ENCODE measurements at regions not wholly inside any gene's neighbourhood (a gene's known extent, or its start where the extent isn't known, plus 50 kb on each side); places are given as distances from the start of the nearest gene placed in this dataset.

DNA sequence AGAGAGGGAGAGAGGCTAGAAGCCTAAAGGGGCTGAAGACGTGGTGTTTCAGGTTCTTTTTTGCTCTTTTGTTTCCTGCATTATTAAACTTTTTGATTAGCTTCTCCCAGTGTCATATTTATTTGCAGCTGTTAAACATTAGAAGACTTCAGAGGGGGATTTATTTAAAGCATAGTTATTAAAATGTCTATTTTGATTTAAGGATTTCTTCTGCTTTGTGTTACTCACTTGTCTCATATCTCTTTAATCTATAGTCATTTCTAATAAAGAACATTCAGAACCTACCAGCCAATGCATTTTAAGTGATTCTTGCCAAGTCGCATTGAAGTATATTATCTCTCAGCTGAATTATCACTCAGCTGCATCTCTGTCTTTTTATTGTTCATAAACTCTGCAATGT lies 152.0 kb upstream of the DYRK2 start:
- no peak for DNase-seq (ENCODE audit: low spot score)

DNA sequence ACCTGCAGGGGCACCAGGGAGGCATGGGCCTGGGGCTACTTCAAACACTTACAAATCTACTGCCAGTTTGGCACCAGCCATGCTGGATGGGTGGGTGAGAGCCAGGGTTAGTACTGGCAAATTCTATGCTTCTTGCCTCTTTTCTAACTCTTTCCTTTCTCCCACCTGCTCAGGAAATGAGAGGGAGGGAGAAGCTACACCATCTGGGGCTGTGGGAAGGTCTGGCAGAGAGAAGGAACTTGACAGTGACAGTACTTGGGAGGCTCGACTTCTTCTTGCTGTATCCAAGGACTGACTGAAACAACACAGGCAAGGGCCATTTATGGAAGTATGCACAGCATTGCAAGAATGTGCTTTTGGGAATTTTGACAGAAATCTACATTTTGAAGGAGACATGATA lies 149.6 kb upstream of the DYRK2 start:
- DNase-seq (ENCODE audit: low spot score) = no peak

DNA sequence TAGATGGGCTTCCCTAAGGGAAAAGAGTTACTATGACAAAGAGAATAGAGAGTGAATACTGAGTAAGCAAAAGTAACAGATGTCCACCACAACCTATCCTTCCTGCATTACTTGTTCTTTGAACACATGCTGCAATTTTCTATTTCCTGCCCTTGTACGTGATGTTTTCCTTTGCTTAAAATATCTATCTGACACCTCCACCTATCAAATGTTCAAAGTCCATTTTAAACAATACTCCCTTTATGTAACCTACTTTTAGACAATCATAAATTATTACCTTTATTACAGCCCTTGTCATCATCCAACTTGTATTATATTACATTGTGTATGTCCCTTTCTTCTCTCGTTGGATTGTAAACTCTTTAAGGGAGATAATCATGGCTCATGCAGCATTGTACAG lies 147.2 kb upstream of the DYRK2 start:
- no peak for DNase-seq (ENCODE audit: low spot score)

DNA sequence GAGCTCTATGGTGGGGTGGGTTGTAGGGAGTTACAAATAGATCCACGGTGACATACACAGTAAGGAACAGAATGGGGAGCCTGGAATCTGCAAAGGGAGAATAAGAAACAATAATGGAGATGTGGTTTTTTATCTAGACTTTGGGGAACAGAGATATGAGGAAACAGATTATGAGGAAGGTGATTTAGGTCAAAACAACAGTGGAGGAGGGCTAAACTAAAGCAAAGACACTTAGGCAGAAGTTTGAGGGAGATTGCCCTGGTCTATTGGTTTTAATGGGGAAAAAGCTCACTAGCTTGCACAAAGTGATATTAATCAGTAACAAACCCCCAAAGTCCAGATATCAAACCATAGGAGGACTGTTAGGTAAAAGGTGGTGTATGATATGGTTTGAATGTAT lies 144.5 kb upstream of the DYRK2 start:
- no peak for DNase-seq (ENCODE audit: low spot score)

DNA sequence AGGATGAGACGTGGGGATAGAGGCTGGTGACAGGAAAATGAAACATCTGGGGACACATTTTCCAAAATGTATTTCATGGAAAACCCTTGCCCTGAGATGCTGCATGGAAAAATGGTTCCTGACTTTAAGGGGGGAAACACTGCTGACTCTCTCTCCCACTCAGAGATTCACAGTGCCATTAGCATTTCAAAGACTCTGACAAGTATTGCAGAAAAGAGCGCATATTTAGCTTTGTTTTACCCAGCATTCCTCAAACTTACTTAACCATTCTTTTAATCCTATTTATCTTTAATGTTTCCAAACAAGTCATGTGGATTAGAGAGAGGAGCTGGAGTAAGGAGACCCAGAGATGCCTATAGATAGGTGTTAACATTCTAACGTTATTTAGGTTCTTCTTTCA lies 141.8 kb upstream of the DYRK2 start:
- DNase-seq (ENCODE audit: low spot score) = no peak

DNA sequence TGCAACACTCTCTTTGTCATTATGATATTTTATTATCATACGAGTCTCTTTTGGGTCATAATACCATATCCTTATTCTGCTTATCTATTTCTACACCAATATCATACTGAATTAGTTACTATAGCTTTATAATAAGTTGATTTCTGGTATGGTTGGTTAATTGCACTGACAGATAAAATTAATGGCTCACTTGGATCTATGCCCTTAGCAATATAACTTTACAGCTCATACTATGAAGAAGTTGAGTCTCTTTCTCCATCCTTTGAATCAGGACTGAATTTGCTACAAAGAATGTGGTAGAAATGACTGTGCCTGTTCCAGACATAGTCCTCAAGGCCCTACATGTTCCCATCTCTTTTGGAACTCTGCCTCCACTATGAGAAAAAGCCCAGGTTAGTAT lies 139.7 kb upstream of the DYRK2 start:
- DNase-seq (ENCODE audit: low spot score) = no peak

DNA sequence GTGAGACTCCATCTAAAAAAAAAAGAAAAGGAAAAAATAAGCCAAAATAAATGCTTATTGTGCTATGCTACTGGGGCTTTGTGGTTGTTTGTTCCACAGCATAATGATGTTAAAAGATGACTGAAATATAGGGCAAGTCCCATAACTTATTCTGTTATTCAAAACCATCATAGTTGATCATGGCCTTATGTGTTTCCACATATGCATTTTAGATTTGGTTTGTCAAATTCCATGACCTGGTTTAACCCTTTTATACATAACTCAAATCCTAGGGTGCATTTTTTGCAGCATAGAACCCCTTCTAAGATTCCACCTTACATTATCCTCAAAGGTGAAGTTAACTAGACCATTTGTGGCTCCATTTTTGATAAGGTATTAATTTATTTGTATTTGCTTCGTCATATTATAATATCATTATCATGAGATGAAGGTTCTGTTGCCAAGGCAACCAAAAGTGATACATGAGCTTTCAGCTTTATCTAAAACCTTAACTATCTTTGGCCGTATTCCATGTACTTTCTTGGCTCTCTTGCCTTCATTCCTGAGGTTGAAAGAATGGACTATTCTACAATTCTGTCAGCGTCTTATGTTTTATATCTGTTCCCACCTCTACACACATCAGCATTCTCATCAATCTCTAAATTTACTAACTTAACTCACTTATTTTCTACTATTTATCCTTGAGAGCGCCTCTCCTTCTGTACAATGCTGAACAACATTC lies 138.7 kb upstream of the DYRK2 start:
- no peak for DNase-seq (ENCODE audit: low spot score)

DNA sequence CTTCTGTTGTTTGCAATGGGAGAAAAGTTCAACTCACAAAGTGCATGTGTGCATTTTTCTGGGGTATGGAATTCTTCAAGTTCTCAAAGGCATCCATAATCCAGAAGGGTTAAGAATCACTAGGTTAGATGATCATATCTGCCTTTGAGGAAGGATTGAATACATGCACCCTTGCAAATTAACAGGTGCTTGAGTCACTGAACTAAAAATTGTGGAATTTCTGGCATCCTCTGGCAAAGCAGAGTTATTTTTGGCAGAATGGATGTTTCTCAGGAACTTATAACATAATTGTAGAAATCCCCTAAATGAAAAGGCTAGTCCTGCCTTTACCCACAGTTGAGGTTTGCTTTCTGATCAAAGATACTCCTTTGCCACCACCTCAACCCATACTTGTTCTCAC lies 136.5 kb upstream of the DYRK2 start:
- DNase-seq (ENCODE audit: low spot score) = no peak

DNA sequence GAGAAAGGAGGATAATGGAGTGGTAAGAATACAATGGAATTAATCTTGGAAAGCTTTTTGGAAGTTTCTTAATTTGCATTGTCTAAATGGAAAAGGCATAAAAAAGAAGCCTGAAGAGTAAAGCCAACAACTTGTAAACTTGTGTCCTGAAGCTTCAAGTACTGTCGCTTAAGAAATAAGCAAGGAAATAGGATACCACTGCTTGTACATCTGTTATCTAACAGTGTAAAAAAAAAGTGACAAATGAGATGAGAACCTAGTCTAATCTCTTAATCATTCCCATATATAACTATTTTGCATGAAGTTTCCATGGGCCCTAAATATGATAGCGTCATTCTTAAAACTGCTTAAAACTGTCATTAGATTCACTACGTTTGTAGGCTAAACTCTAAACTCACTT lies 134.0 kb upstream of the DYRK2 start:
- no peak for DNase-seq (ENCODE audit: low spot score)

DNA sequence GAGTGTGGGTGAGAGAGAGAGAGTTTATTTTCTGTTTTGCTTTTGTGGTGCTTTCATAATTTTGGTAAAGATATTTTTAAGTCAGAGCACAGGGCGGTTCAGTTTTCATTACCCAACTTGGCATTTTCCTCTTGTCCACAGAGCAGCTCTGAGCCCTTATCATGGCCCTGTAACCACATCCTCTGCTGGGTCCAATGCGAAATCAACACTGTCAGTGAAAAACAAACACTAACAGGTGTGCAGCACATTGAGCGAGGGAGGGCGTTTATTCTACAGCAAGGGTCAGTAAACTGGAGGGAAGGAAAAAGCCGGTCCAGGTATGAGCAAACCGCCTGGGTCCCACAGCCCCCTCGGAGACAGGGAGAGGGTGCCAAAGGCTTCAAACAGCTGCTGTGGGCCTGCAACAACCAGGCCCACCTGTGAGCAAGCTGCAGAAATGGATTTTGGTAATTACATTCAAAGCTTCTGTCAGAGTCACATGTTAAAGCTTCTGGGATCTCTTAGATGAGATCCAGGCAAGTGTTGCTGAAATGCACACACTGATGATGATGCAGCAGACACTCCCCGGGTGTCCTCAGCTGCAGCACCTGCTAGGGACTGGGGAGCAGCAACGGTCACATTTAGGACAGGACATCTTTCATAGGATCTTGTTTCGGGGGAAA lies 132.7 kb upstream of the DYRK2 start:
- DNase-seq (ENCODE audit: low spot score) = peak; percentile 66

DNA sequence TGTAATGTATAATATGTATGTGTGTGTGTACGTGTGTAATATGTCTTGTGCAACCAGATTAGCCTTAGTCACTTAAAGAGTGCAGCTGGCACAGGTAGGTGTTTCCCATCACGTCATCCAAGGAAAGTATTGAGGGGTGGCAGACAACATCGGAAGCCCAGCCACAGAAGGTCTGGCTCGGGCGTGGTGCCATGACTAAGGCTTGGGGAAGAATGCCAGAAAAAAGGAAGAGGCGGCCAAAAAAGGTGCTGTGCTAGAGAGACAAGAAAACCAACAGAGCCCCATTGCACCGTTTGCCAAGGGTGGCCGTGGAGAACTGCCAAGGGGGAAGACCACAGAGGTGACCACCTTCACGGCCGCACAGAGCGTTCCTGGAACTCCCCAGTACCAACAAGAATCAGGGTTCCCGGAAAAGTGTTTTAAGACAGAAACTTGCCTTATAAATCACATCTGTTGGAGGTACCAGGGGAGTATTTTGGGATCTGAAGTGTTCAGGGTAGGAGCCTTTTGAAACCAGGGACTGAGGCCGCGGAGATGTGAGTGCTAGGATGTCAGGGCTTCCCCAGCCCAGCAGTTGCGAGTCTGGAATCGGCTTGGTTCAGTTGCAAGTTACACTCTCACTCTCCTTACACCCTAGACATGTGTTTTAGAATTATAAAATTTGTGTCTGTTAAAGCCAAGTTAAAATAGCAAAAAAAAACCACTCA lies 131.2 kb upstream of the DYRK2 start:
- no peak for DNase-seq (ENCODE audit: low spot score)

DNA sequence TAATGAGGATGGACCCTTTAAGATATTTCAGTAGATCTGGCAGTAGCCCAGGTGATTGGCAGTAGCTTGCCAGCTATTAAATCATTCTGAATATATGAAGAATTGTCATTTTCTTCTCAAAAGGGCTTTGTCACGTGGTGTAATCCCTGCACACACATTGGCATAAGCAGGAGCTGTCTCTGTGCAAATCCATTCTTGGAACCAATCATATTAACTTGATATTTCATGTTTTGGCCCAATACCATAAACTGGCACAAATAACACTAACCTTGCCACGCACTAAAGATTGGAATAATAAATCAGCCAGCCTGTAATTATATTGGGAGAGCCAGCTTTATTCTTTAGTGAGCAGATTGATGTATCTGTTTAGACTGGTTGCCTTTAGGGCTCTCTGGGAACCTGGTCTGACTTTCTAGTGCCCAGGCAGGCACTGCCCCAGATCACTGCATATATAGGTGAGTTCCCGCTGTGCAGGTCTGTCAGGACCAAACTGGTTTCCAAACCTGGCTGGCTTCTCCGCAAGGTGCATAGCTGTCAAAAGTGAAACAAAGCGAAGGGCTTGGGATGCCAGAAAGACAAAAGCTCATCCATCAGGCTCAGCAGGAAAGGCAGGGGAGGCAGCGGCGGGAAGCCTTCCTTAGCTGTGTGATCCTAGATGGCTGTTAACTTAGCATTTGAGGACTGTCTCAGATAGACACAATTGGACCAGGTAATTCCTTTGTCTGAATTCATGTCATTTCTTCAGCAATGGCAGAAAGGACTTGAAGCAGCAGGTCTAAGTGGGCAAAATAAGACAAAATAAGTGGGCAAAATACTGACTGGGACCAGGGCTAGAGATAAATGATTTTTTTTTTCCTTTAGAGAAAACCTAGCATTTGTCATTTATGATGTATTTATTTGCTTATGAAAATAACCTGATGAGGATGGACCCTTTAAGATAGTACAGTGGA lies 128.8 kb upstream of the DYRK2 start:
- no peak for DNase-seq (ENCODE audit: low spot score)

DNA sequence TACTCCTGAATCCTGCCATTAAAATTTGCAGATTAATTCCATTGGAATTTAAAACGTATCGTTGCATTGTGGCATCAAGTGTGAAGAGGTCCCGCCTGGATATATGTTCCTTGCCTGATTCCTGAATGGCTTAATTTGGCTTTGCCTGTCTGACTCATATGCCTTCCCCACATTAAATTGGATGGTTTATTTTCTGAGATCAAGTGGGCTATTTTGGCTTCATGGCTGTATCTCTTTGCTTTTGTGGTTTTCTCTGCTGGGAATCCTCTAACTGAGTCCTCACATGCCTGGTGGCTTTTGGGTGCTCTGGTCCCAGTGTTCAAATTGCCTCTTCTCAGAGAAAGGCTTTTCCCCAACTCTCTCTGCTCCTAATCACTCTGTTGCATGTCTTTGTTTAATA lies 127.9 kb upstream of the DYRK2 start:
- no peak for DNase-seq (ENCODE audit: low spot score)

DNA sequence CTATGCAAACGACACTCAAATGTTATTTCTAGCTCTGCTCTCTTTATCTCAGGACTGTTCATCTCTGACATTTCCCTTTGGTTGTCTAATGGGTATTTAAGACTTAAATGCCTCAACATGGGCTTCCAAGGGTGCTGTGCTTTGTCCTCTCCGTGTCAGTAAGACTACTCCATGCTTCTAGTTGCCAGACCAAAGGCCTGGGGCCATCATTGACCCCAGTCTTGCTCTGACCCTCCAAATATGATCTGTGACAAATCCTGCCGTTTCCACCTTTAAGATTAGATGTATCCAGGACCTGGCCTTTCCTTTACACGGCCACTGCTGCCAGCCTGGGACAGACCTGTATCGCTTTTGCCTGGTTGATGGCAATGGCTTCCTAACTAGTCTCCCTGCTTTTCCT lies 126.3 kb upstream of the DYRK2 start:
- DNase-seq (ENCODE audit: low spot score) = no peak

DNA sequence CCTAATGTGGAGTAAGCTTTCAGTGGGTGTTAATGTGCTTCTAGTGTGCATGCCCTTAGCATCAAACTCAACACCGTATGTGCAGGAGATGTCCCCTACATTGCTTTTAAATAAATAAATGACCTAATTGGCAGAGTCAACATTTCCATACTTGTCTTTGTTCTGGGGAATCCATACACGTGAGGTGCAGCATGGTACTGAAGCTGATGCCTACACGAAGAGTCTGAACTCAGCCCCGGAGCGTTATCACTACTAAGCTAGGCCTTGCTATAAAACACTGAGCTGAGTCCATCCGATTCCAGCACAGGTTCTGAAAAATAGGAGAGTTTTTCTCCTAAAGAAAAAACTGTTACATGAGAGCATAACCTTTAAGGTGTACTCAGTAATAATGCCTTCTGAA lies 125.0 kb upstream of the DYRK2 start:
- no peak for DNase-seq (ENCODE audit: low spot score)

DNA sequence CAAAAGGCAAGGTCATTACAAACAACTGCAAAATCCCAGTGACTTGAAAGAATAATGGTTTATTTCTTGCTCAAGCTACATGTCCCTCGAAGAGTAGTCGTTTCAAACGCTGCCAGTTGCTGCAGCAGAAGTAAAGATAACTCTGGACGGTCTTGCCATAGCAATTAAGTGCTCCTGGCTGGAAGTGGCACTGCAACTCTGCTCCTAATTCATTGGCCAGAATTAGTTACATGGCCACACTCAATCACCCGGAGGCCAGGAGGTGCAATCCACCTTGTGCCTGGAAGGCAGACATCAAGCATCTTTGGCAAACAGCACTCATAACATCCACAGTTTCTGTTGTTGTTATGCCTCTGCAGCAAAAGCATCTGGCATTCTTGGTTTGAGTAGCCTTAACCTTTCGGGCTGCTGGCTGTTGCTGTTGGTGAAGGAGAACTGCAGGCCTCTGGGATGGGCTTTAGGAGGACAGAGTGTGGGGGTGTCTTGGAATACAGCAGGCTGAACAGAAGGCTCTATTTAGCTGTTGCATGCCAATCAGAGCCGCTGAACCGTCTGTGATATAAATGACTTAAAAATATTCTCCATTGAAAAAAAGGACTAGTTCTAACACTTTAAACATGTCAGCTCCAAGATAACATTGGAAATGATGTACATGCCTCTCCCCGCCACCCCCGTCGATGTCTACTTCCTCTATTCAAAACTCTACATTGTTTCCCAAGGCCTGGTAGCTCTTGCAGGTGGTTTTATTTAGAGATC lies 123.5 kb upstream of the DYRK2 start:
- DNase-seq (ENCODE audit: low spot score) = no peak

DNA sequence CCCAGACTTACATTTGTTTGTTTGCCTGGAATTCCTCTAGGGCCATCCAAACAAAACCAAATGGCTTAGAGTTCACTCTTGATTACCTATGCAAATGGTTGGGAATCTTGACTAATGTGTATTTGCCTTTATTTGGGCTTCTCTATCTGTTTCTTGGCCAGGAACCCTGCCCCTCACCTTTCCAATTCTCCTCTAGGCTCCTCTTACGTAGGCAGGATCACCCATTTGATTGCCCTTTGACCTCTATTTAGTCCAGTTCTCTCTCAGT lies 123.0 kb upstream of the DYRK2 start:
- DNase-seq (ENCODE audit: low spot score) = no peak

DNA sequence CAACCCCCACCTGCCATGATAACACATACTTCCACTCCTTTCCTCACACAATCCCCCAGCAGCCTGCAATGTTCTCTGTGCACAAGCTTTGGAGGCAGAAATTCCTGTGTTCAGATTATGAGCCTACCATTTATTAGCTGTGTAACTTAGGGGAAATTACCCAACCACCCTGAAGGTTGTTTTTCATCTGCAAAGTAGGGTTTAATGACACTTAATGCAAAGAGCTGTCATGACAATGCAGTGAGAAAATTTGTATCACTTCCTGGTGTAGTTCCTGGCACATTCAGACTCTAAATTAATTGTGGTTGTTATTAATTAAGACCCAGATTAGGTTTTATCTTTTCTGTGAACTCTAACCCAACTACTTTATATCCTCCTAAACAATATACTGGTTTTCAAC lies 122.4 kb upstream of the DYRK2 start:
- no peak for DNase-seq (ENCODE audit: low spot score)

DNA sequence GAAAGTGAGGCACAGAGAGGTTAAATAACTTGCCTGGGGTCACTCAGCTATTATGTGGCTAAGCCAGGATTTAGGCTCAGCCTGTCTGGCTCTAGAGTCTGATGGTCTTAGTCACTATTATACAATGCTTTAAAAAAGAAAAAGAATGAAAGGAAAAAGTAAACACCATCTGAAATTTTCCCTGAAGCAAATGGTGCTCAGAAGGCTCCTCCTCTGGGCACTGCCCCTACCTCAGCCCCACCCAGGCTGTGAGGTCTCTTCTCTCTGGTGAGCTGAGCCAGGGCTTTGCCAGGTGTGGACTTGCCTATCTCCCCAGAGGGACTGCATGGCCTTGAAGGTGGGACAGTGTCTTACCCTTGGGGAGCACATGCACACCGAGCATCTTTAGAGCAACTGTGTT lies 117.5 kb upstream of the DYRK2 start:
- DNase-seq (ENCODE audit: low spot score) = no peak

DNA sequence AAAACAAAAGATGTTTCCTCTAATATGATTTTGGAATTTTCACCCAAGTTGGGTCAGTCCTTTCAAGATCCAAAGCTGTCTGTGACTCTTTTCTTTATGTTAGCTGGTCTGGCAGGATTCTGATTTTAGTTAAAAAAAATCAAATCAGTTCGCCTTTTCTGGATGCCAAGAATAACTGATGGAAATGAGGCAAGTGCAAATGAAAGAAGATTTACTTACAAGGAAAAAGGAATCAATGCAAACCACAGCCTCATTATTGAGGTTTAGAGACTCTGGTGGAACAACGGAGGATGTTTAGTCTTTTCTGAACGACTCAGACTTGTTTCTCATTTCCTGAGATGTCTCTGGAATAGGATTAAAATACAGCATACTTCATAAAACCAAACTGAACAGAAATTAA lies 117.0 kb upstream of the DYRK2 start:
- no peak for DNase-seq (ENCODE audit: low spot score)

DNA sequence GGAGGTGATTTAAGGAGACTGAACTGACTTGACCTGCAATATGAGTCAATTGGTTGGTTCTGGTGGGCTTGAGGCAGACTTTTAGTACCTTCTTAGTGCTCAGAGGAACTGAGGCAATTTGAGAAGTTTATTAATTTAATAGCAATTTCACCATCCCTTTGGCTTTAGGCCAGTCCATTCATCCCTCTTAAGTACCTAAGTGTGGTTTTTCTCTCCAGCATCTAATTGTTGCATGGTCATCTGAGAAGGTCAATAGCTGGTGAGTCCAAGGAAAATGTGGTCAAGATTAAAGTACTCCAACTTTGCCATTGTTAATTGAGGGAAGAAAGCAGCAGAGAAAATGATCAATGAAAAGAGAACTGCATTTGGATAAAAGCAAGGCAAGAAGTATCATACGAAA lies 115.4 kb upstream of the DYRK2 start:
- no peak for DNase-seq (ENCODE audit: low spot score)

DNA sequence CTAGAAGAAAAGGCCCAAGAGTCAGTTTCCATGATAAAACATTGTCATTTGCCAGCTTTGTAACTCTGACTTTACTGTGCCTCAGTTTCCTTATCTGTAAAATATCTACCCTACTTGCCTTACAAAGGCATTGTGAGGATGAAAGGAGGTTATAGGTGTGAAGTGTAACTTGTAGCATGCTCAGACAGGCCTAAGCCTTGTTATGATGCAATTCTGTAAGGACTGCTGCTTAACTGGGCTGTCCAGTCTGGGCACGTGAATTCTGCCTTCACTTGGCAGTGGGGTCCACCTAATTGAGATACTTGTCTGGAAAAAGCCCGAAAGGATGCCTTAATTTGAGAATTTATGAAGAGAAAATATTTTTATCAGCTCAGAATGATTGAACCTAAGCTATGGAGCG lies 114.5 kb upstream of the DYRK2 start:
- DNase-seq (ENCODE audit: low spot score) = no peak
